GM21737 (cell line): ENCODE measurements at regions not wholly inside any gene's neighbourhood (a gene's known extent, or its start where the extent isn't known, plus 50 kb on each side); places are given as distances from the start of the nearest gene placed in this dataset.
"Not testable (repeated sequence)": the region's sequence is repeated elsewhere in the genome, so short reads cannot be mapped to it uniquely, and the experiment has no call there.

Experiments used
- ATAC-seq: cut with Tn5 transposase; IDR thresholded peaks from one replicate; pipeline ENCODE4 v1.9.1; 2021; ENCODE audit warnings: mild to moderate bottlenecking, moderate library complexity; ENCODE audit not compliant: unreplicated experiment

- peak; percentile 96 for ATAC-seq
Observed at GRCh38 chr13:103517066-103517767, 451.0 kb upstream of the SLC10A2 start.

GRCh38 chr13:103516015-103516795 lies 450.0 kb upstream of the SLC10A2 start:
- no peak for ATAC-seq

GRCh38 chr13:103515410-103515809 lies 449.2 kb upstream of the SLC10A2 start:
- ATAC-seq, result no peak

- no peak for ATAC-seq
Observed at GRCh38 chr13:103514619-103515018, 448.4 kb upstream of the SLC10A2 start.

- ATAC-seq, result no peak
Observed at GRCh38 chr13:103514188-103514587, 448.0 kb upstream of the SLC10A2 start.

GRCh38 chr13:103510007-103510535 lies 443.9 kb upstream of the SLC10A2 start:
- no peak for ATAC-seq

- no peak for ATAC-seq
Observed at GRCh38 chr13:103497404-103497803, 431.2 kb upstream of the SLC10A2 start.

- ATAC-seq, result no peak
Observed at GRCh38 chr13:103487841-103488240, 421.6 kb upstream of the SLC10A2 start.

GRCh38 chr13:103473081-103473480 lies 406.9 kb upstream of the SLC10A2 start:
- ATAC-seq, result no peak

- no peak for ATAC-seq
Observed at GRCh38 chr13:103471896-103472295, 405.7 kb upstream of the SLC10A2 start.

- ATAC-seq, result no peak
Observed at GRCh38 chr13:103469771-103470170, 403.6 kb upstream of the SLC10A2 start.

- ATAC-seq, result no peak
Observed at GRCh38 chr13:103466761-103467160, 400.5 kb upstream of the SLC10A2 start.

- ATAC-seq, result not testable (repeated sequence)
Observed at GRCh38 chr13:103460246-103460645, 394.0 kb upstream of the SLC10A2 start.

GRCh38 chr13:103457050-103457449 lies 390.8 kb upstream of the SLC10A2 start:
- ATAC-seq, result not testable (repeated sequence)

GRCh38 chr13:103451656-103452055 lies 385.4 kb upstream of the SLC10A2 start:
- no peak for ATAC-seq

- ATAC-seq, result no peak
Observed at GRCh38 chr13:103443604-103444003, 377.4 kb upstream of the SLC10A2 start.

- no peak for ATAC-seq
Observed at GRCh38 chr13:103437651-103438050, 371.4 kb upstream of the SLC10A2 start.

- ATAC-seq, result no peak
Observed at GRCh38 chr13:103436057-103436654, 369.9 kb upstream of the SLC10A2 start.

- ATAC-seq, result no peak
Observed at GRCh38 chr13:103431856-103432255, 365.6 kb upstream of the SLC10A2 start.

- no peak for ATAC-seq
Observed at GRCh38 chr13:103430368-103430767, 364.2 kb upstream of the SLC10A2 start.

- ATAC-seq, result no peak
Observed at GRCh38 chr13:103410002-103410401, 343.8 kb upstream of the SLC10A2 start.

GRCh38 chr13:103406967-103407366 lies 340.8 kb upstream of the SLC10A2 start:
- no peak for ATAC-seq
